Pons (tissue), 1 donor: ENCODE measurements at regions not wholly inside any gene's neighbourhood (a gene's known extent, or its start where the extent isn't known, plus 50 kb on each side); places are given as distances from the start of the nearest gene placed in this dataset.
"Not testable (repeated sequence)": the region's sequence is repeated elsewhere in the genome, so short reads cannot be mapped to it uniquely, and the experiment has no call there.

Experiments used
- DNase-seq: peaks from one replicate; pipeline ENCODE4 v3.0.0-alpha.2; 2016; ENCODE audit warnings: low spot score

DNA sequence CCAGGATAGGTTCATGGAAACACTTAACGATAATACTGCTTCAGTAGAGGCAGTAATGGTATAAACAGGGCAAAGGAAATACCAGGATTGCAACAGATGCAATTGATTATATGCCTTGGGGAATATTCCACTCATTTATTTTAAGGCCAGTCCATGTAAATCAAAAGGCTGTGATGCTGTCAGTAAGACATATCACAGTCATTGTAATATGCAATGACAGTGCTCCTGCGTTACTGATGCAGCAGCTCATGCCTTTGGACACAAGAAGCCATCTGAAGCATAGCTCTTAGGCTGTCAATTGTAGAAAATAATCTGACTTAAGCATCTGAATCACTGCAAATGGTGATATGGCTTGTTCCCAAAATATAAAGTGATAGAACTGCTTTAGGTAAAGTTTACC, 674.8 kb downstream of the TMTC2 start:
- no peak for DNase-seq

- DNase-seq: no peak
Observed at GRCh38 chr12:83361071-83361470, 674.4 kb downstream of the TMTC2 start.

DNA sequence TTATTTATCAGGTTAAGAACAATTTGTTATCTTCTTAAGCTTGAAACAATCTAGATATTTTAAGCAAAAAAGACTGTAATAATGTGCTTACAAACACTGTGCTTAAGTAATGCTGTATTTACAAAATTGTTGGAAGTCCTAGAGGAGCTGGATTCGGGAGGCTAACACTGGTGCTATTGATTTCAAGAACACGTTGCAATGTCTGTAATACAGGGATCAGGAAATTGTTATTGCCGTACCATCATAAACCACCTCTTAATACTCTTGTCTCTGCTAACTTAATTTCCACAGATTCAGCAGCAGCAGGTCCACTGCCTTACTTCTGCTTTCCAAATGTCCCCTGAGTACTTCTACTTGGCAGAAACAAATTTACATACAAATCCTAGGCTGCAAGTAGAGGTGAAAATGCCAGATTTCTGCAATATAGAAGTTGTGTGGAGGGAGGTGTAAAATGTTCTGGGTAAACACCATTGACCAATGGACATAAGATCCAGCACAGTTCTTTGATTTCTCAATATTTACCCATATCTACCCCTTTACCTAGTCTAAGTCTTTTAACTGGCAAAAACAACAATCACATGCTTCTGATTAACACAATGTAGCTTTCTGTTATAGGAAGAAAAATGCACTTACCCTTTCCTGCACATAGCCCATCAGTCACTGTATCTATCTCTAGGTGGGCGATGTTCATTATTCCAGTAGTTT, 663.4 kb downstream of the TMTC2 start:
- DNase-seq: no peak

DNA sequence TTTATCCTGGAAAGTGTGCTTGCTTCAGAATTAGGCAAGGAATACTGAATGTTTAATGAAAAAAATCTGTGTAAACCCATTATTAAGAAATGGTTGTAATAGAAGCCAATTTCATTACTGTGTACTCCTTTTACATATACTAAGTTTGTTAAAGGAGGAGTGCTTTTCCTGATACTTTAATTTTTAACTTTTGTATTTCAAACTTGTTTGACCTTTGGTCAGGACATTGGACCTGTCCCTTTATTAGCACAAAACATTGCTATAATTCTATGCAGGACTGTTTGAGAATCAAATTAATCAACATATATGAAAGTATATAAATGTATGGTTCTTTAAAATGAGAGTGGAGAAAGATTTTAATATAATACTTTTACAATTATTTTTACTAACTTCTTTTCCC, 659.6 kb downstream of the TMTC2 start:
- DNase-seq: no peak

GRCh38 chr12:83343767-83344166, 657.1 kb downstream of the TMTC2 start:
- DNase-seq: no peak

- DNase-seq: no peak
Observed at GRCh38 chr12:83335748-83336147, 649.0 kb downstream of the TMTC2 start.

- DNase-seq: no peak
Observed at GRCh38 chr12:83326666-83327065, 640.0 kb downstream of the TMTC2 start.

- no peak for DNase-seq
Observed at GRCh38 chr12:83323866-83324265, 637.2 kb downstream of the TMTC2 start.

DNA sequence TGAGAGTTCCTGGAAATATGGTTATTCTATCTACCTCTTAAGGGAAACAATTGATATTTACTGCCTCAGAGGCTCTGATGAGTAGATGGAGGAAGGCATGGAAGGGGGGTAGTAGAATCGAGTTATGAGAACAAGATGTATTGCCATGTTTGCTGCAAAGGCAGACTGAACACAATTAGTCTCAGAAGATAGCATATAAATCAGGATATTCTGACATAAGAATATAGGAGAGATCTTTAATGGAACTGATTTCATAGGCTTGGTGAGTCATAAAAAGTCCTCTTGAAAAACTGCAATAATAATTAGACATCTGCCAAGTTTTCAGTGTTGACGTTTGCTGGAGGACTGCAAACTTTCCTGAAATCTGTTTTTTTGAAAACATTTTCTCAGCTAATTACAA, 636.1 kb downstream of the TMTC2 start:
- DNase-seq: no peak

- no peak for DNase-seq
Observed at GRCh38 chr12:83321971-83322370, 635.3 kb downstream of the TMTC2 start.

DNA sequence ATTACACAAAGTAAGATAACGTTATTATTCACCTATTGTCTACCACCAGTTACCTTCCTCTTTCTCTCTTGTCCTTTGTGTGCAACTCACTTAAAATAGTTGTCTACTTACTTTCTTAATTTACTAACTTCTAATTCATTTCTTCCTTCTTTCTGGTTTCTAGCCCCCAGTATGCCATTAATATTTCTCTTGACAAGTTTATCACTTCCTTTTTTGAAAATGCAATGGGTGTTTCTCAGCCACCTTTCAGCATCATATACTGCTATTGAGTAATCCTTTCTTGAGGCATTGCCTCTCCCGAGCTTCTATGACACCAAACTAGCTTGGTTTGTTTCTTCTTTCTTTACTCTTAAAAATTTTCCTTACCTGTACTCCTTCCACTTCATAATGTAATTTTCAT, 633.6 kb downstream of the TMTC2 start:
- no peak for DNase-seq

- DNase-seq: peak; percentile 32
Observed at GRCh38 chr12:83318386-83319098, 631.8 kb downstream of the TMTC2 start.

DNA sequence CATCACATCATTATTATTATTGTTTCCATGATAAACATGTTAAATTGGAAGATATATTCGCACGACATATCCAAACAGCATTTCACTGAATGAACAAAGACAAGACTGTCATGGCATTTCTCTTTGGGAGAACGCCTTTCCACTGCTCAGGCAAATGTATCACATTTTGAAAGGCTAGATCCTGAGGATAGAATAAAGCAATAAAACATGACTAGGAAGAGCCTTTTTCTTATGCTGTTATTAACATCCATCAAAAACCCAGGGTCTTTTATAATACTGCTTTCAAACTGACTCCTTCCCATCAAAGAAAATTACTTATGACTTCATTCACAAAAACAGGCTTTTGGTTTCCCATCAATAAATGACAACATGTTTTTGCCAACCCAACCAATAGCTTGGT, 630.9 kb downstream of the TMTC2 start:
- DNase-seq: no peak

DNA sequence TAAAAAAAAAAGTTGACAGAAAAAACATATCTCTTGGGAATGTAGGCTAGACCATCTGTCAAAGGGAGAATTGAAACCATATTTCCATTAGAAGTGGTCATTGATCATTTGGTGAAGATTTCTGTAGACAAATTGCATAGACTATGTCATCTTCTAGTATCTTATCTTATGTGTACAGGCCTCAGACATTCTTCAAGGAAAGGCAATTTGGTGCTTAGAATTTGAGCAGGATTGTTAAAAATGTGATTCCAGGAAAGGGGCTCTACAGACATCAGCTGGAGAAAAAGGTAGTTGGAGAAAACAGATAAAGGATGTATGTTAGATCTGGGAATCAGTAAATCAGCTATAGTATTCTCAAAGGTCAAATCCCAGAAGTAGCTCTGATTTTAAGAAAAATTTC, 627.1 kb downstream of the TMTC2 start:
- no peak for DNase-seq

- DNase-seq: no peak
Observed at GRCh38 chr12:83313322-83313721, 626.6 kb downstream of the TMTC2 start.

- DNase-seq: no peak
Observed at GRCh38 chr12:83276904-83277303, 590.2 kb downstream of the TMTC2 start.

- no peak for DNase-seq
Observed at GRCh38 chr12:83271201-83271600, 584.5 kb downstream of the TMTC2 start.

DNA sequence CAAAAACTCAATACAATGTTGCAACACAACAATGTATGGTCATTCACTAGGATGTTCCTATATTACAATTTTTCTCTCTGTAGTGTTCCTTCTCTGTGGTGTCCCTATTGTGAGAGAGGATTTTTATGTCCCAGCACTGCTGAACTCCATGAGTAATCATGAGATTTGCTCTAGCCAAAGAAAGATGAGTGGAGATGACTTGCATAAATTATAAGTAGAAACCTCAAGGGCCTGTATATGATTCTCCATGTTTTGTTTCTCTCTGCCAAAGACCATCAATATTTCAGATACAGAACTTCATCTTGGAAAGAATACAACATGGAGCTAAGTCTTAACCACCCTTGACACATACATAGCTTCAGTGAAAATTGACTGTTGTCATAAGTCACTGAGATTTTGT, 579.1 kb downstream of the TMTC2 start:
- no peak for DNase-seq

- DNase-seq: no peak
Observed at GRCh38 chr12:83261998-83262397, 575.3 kb downstream of the TMTC2 start.

DNA sequence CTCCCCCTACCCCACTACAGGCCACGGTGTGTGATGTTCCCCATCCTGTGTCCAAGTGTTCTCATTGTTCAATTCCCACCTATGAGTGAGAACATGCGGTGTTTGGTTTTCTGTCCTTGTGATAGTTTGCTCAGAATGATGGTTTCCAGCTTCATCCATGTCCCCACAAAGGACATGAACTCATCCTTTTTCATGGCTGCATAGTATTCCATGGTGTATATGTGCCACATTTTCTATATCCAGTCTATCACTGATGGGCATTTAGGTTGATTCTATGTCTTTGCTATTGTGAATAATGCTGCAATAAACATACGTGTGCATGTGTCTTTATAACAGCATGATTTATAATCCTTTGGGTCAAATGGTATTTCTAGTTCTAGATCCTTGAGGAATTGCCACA, 573.4 kb downstream of the TMTC2 start:
- DNase-seq: not testable (repeated sequence)

GRCh38 chr12:83257726-83258125, 571.0 kb downstream of the TMTC2 start:
- DNase-seq: no peak

- DNase-seq: no peak
Observed at GRCh38 chr12:83256562-83256961, 569.9 kb downstream of the TMTC2 start.

GRCh38 chr12:83250866-83251265, 564.2 kb downstream of the TMTC2 start:
- DNase-seq: no peak

DNA sequence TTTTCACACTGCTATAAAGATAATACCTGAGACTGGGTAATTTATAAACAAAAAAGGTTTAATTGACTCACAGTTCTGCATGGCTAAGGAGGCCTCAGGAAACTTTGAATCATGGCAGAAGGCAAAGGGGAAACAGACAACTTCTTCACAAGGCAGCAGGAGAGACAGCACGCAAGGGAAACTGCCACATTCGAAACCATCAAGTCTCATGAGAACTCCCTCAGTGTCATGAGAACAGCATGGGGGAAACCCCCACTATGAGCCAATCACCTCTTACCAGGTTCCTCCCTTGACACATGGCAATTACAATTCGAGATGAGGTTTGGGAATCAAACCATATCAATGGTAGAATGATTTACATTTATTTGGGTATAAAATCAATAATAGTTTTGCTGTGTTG, 558.5 kb downstream of the TMTC2 start:
- no peak for DNase-seq
